Endothelial cell of umbilical vein (primary cell): ENCODE measurements at regions not wholly inside any gene's neighbourhood (a gene's known extent, or its start where the extent isn't known, plus 50 kb on each side); places are given as distances from the start of the nearest gene placed in this dataset.

Experiments
- CTCF ChIP-seq, 2 donors: IDR thresholded peaks; 1 replicate in 1 of 2; 2 replicates in 1 of 2; pipeline ENCODE4 v1.5.1; 2011; ENCODE audit warnings: low read length in 2 of 2, mild to moderate bottlenecking in 2 of 2, moderate library complexity in 2 of 2, control low read depth in 1 of 2, inconsistent platforms in 1 of 2, low read depth in 1 of 2; ENCODE audit not compliant: insufficient read depth in 1 of 2; ENCODE audit errors: extremely low read depth in 1 of 2
- JUN ChIP-seq: IDR thresholded peaks from 2 replicates; pipeline ENCODE4 v1.6.1; 2011; ENCODE audit warnings: borderline replicate concordance, low read depth; ENCODE audit not compliant: insufficient read length, insufficient read depth
- POLR2A ChIP-seq: IDR thresholded peaks from 2 replicates; pipeline ENCODE4 v1.6.1; 2012; ENCODE audit warnings: low read depth, mild to moderate bottlenecking, control low read depth, low read length
- POLR2AphosphoS5 ChIP-seq: IDR thresholded peaks from 2 replicates; pipeline ENCODE4 v1.6.1; 2012; ENCODE audit warnings: low read depth, mild to moderate bottlenecking, control low read depth, low read length, moderate library complexity; ENCODE audit not compliant: insufficient read depth

DNA sequence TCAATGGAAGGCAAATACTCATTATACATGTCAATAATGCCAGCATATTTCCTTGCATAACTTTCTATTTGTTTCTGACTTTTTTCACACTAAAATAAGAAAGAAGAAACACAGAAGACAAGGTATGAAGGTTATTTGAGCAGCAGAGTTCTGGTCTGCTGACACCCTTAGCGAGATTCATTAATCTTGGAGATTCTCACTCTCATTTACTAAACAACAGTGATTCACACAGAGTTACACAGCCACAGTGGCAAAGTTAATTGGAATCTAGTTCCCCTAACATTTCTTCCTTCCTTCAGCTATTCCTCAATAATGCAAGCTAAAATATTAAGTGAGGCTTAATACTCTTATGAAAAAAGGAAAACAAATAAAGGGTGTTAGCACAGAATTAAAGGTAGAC, 1044.0 kb downstream of the IGSF11 start:
- TF ChIP-seq CTCF (IDR thresholded peaks at IDR 0.05; ENCODE audit: extremely low read depth in 1 of 2, insufficient read depth in 1 of 2, low read depth in 1 of 2, low read length in 2 of 2) (no peak), POLR2A (no peak), POLR2AphosphoS5 (no peak), JUN (no peak)
